AG04450 (cell line): ENCODE measurements at regions not wholly inside any gene's neighbourhood (a gene's known extent, or its start where the extent isn't known, plus 50 kb on each side); places are given as distances from the start of the nearest gene placed in this dataset.

ENCODE experiments used
- CTCF ChIA-PET: fragments of 300-600, 350-600 bp; formaldehyde crosslinking; extraction: SDS; loops from one replicate; lab custom pipeline; 2022; ENCODE audit warnings: antibody characterized with exemption, inconsistent platforms; lab: Charles Lee
- POLR2A ChIA-PET: fragments of 350-600 bp; formaldehyde crosslinking; extraction: SDS; loops from one replicate; lab custom pipeline; 2021; ENCODE audit warnings: antibody characterized with exemption, inconsistent platforms; lab: Yijun Ruan, JAX
- DNase-seq: peaks from one replicate; pipeline ENCODE4 v3.0.0-alpha.2; 2011; ENCODE audit warnings: low read depth, low spot score
- H3K27ac ChIP-seq: one replicate; pipeline ENCODE4 v1.5.1; 2012; ENCODE audit warnings: low read depth, low read length, control low read depth
- H3K27me3 ChIP-seq: one replicate; pipeline ENCODE4 v1.6.0; 2012; ENCODE audit warnings: low read length; ENCODE audit not compliant: control insufficient read depth, insufficient read depth
- H3K4me3 ChIP-seq: 2 replicates; pipeline ENCODE4 v1.5.1; 2011; ENCODE audit warnings: mild to moderate bottlenecking, low read depth, low read length, control low read depth
- H3K9me3 ChIP-seq: 2 replicates; pipeline ENCODE4 v1.5.1; 2012; ENCODE audit warnings: low read length; ENCODE audit not compliant: control insufficient read depth, insufficient read depth
- TF ChIP-seq, protein P1 (sequence below): IDR thresholded peaks from 2 replicates; pipeline ENCODE4 v1.5.1; 2011; ENCODE audit warnings: low read depth, low read length, control low read depth, inconsistent platforms

DNA sequence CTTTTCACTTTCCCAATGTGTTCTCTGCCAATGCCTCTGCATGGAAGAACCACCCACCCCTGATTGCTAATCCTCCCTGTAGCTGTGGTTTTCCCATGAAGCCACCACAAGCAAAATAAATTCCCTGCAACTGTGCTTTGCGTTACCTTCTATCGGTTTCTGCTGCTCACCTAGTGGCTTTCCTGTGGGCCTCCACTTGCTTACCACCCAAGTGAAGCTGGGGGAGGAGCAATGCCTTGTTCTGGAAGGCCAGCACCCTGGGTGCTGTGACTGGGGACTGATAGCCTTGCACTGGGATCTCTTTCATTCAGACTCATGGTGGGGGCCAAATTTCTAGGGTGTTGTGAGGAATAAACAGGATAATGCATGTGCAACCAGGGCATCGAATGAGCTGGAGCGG, 56.3 kb upstream of the GDNF start:
- H3K27ac ChIP-seq = no peak overlapping the region
- ChIA-PET POLR2A (no interaction called here), CTCF (no interaction called here)
- no peak overlapping the region for H3K4me3 ChIP-seq
- no peaks in the 10 kb centered on the region for H3K9me3 ChIP-seq
- no peaks in the 10 kb centered on the region for H3K27me3 ChIP-seq
- no peak for DNase-seq
- TF ChIP-seq, protein P1, sequence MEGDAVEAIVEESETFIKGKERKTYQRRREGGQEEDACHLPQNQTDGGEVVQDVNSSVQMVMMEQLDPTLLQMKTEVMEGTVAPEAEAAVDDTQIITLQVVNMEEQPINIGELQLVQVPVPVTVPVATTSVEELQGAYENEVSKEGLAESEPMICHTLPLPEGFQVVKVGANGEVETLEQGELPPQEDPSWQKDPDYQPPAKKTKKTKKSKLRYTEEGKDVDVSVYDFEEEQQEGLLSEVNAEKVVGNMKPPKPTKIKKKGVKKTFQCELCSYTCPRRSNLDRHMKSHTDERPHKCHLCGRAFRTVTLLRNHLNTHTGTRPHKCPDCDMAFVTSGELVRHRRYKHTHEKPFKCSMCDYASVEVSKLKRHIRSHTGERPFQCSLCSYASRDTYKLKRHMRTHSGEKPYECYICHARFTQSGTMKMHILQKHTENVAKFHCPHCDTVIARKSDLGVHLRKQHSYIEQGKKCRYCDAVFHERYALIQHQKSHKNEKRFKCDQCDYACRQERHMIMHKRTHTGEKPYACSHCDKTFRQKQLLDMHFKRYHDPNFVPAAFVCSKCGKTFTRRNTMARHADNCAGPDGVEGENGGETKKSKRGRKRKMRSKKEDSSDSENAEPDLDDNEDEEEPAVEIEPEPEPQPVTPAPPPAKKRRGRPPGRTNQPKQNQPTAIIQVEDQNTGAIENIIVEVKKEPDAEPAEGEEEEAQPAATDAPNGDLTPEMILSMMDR = no peak

DNA sequence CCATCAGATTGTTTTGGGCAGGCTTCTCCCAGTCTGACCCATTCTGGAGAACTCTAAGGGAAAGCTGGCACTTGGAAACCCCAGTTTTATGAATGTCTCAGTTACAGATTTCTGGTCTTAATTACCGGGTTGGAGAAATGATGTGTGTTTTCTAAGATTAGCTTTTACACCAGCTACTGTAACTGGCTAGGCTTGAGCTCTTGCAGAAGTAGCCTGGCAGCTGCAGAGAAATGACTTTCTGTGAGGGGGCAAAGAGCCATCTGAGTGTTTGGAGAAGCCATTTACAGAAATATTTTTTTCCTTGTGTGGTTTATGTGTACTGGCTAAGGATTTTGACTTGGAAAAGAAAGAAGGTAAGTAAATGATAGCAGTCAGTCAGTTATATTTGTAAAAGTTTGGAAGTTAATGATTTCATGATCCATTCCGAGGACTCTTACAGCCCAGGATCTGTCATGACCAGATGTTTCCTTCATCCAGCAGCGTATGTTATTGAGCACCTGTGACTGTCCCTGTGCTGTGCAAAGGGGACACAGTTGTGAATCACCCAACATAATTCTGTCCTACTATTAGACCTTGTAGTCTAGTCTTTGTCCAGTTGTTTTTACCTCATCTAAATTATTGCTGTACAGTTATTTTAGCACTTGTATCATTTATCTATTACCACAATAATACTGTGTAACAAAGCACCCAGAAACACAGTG, 53.7 kb upstream of the GDNF start:
- TF ChIP-seq, protein P1 = no peak
- POLR2A ChIA-PET = no interaction called here
- Histone ChIP-seq H3K9me3 (no peaks in the 10 kb centered on the region), H3K27ac (no peak overlapping the region), H3K27me3 (no peaks in the 10 kb centered on the region), H3K4me3 (no peak overlapping the region)
- no peak for DNase-seq
- CTCF ChIA-PET = no interaction called here

DNA sequence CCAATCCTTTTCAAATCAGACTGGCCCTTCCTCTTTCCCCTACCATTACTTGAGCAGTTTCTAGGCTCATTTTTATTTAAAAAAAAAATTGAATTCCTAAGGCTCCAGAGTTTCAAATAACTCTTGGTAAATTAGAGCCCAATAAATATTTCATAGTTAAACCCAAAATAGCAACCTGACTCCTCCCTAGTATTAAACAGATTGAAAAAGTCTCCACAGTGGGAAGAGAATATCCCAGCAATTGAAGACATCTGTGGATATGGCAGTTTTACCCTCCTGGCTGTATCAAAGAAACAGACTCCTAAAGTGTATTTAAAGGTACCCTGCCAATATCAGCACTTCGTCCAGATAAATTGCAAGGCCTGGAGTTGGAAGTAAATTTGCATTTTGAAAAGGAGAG, 52.7 kb upstream of the GDNF start:
- no peak overlapping the region for H3K27ac ChIP-seq
- TF ChIP-seq, protein P1 = no peak
- H3K4me3 ChIP-seq = no peak overlapping the region
- ChIA-PET POLR2A (no interaction called here), CTCF (no interaction called here)
- H3K27me3 ChIP-seq = no peaks in the 10 kb centered on the region
- H3K9me3 ChIP-seq = no peaks in the 10 kb centered on the region
- no peak for DNase-seq

DNA sequence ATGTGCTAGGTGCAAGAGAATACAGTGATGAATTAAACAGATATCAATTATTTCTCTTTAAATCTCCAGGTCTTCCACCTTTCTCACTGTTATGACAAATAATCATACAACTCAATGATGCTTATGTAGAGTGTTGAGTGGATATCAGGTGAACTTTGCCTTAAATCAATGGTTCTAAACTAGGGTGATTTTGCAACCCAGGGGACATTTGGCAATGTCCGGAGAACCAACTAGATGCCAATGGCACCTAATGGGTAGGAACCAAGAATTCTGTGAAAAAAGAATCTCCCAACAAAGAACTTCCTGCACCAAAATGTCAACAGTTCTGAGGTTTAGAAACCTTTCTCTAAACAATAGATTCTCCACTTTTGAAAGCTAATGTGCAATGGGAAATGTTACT, 52.0 kb upstream of the GDNF start:
- TF ChIP-seq, protein P1 = no peak
- DNase-seq = no peak
- H3K27me3 ChIP-seq = no peaks in the 10 kb centered on the region
- H3K27ac ChIP-seq = no peak overlapping the region
- H3K9me3 ChIP-seq = no peaks in the 10 kb centered on the region
- ChIA-PET POLR2A (no interaction called here), CTCF (no interaction called here)
- no peak overlapping the region for H3K4me3 ChIP-seq

DNA sequence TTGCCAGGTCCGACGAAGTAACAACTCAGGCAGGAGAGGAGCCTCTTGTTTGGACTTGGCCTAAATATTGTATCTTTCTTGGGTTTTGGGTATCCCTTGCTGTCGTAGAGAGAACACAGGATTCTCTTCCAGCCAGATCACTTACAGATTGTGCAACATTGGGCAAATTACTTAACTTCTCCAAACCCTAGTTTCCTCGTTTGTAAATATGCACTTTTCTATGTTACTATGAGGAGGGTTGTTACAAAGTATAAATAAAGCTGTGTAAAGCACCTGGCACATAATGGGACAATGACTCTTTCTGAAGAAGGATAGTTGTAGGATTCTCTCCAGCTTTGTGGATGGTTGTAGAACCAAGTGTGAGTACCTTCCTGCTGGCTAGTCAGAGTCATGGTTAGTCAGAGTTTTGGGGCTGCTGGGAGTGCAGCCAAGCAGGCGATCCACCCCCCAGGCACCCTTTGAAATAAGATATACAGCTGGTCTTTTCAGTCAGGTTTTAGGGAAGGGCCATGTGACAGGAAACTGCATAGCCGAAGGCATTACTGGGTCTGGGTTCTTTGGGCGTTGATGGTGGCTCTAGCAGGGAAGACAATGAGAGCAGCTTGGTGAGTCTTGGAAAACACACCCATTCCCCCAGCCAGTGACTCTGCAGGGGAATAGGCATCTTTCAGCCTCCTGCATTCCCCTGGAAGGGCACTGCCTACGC, 49.9 kb upstream of the GDNF start:
- POLR2A ChIA-PET = interaction anchor here (1.1 kb wide), 1 partner anchor 51 kb away, joined by 3 read pairs; no protein-coding TSS in a partner anchor
- Histone ChIP-seq H3K9me3 (no peaks in the 10 kb centered on the region), H3K27me3 (no peaks in the 10 kb centered on the region), H3K27ac (peak overlapping the region; percentile 39), H3K4me3 (no peak overlapping the region)
- CTCF ChIA-PET = no interaction called here
- peak; percentile 64 for DNase-seq
- TF ChIP-seq, protein P1 = no peak
